ENCODE measurements at regions not wholly inside any gene's neighbourhood (a gene's known extent, or its start where the extent isn't known, plus 50 kb on each side); places are given as distances from the start of the nearest gene placed in this dataset.

DNA sequence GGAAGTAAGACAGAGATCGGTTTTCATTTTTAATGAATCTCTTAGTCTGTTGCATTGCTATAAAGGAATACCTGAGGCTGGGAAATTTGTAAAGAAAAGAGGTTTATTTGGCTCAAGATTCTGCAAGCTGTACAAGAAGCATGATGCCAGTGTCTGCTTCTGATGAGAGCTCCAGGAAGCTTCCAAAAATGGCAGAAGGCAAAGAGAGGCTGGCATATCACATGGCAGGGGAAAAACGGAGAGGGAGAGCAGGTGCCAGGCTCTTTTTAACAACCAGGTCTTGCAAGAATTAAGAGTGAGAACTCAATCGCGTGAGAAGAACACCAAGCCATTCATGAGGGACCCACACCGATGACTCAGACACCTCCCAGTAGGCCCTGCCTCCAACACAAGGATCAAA lies 125.0 kb upstream of the THSD7A start:
- H3K27ac ChIP-seq = no peak overlapping the region
- H3K27me3 ChIP-seq (ENCODE audit: control insufficient read depth, insufficient read depth, low read length) = no peaks in the 10 kb centered on the region
- no peak for TF ChIP-seq CTCF (IDR thresholded peaks at IDR 0.05)
- H3K79me2 ChIP-seq = no peaks in the 10 kb centered on the region
- H3K4me2 ChIP-seq (ENCODE audit: low read length) = no peak overlapping the region
- no peak overlapping the region for H2AFZ ChIP-seq
- H3K9me3 ChIP-seq (ENCODE audit: control insufficient read depth, low read length) = no peaks in the 10 kb centered on the region
- H3K4me3 ChIP-seq (ENCODE audit: low read depth, low read length) = no peak overlapping the region
- no peaks in the 10 kb centered on the region for H3K4me1 ChIP-seq
- no peaks in the 10 kb centered on the region for H3K36me3 ChIP-seq (ENCODE audit: control insufficient read depth, insufficient read depth, low read length)
- no peak overlapping the region for H3K9ac ChIP-seq

- no peaks in the 10 kb centered on the region for H3K27me3 ChIP-seq (ENCODE audit: control insufficient read depth, insufficient read depth, low read length)
- no peaks in the 10 kb centered on the region for H3K79me2 ChIP-seq
- no peak for TF ChIP-seq CTCF (IDR thresholded peaks at IDR 0.05)
- H2AFZ ChIP-seq = no peak overlapping the region
- no peak overlapping the region for H3K4me3 ChIP-seq (ENCODE audit: low read depth, low read length)
- H3K9me3 ChIP-seq (ENCODE audit: control insufficient read depth, low read length) = no peaks in the 10 kb centered on the region
- H3K4me1 ChIP-seq = no peaks in the 10 kb centered on the region
- H3K27ac ChIP-seq = no peak overlapping the region
- no peak overlapping the region for H3K9ac ChIP-seq
- no peaks in the 10 kb centered on the region for H3K36me3 ChIP-seq (ENCODE audit: control insufficient read depth, insufficient read depth, low read length)
- H3K4me2 ChIP-seq (ENCODE audit: low read length) = no peak overlapping the region
Observed at GRCh38 chr7:11957956-11958355, 126.0 kb upstream of the THSD7A start.

DNA sequence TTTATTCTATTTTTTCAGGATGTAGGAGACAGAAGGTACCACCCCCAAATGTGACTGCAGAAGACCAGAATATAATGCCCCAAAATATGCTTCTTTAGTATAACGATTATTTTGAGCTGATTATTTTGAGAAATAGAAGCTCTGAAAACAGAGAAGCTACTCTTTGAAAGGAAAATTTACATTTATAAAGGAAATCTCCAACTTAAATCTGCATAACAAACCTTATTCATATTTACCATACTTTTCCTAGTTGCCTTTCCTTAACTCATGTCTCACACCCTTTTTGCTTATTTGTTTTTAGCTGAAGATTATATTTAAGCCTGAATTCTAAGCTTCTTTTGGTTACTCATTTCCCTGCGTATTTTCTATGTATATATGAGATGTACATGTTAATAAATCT lies 127.1 kb upstream of the THSD7A start:
- TF ChIP-seq CTCF (IDR thresholded peaks at IDR 0.05) = no peak

DNA sequence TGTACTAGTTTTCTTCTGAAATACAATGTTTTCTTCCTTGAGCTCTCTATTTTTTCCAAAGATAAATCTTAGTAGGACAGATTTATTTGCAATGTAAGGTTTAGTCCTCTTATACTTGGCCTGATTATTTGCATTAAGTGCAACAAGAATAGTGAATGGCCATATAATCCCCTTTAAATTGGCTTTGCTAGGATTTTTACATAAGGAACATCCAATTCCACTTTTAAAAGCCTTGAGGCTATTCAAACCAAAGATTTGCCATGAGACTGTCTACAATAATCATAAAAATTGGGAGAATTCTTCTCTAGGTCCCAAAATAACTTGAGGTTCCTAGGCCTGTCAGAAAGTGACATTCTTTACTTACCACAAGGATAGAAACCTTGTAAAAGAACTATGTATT lies 128.6 kb upstream of the THSD7A start:
- H3K4me3 ChIP-seq (ENCODE audit: low read depth, low read length) = no peak overlapping the region
- H3K79me2 ChIP-seq = no peaks in the 10 kb centered on the region
- no peak overlapping the region for H2AFZ ChIP-seq
- H3K9ac ChIP-seq = no peak overlapping the region
- no peaks in the 10 kb centered on the region for H3K9me3 ChIP-seq (ENCODE audit: control insufficient read depth, low read length)
- no peaks in the 10 kb centered on the region for H3K36me3 ChIP-seq (ENCODE audit: control insufficient read depth, insufficient read depth, low read length)
- H3K4me2 ChIP-seq (ENCODE audit: low read length) = no peak overlapping the region
- H3K4me1 ChIP-seq = no peaks in the 10 kb centered on the region
- no peaks in the 10 kb centered on the region for H3K27me3 ChIP-seq (ENCODE audit: control insufficient read depth, insufficient read depth, low read length)
- H3K27ac ChIP-seq = no peak overlapping the region
- TF ChIP-seq CTCF (IDR thresholded peaks at IDR 0.05) = no peak

More for the DNA sequence above, 127.1 kb upstream of the THSD7A start:
- H3K9me3 ChIP-seq (ENCODE audit: control insufficient read depth, low read length) = no peaks in the 10 kb centered on the region
- no peaks in the 10 kb centered on the region for H3K79me2 ChIP-seq
- H3K4me3 ChIP-seq (ENCODE audit: low read depth, low read length) = no peak overlapping the region
- no peak overlapping the region for H3K4me2 ChIP-seq (ENCODE audit: low read length)
- H2AFZ ChIP-seq = no peak overlapping the region
- no peaks in the 10 kb centered on the region for H3K4me1 ChIP-seq
- no peak overlapping the region for H3K27ac ChIP-seq
- H3K27me3 ChIP-seq (ENCODE audit: control insufficient read depth, insufficient read depth, low read length) = no peaks in the 10 kb centered on the region
- no peaks in the 10 kb centered on the region for H3K36me3 ChIP-seq (ENCODE audit: control insufficient read depth, insufficient read depth, low read length)
- H3K9ac ChIP-seq = no peak overlapping the region

- Histone ChIP-seq H3K27ac (no peak overlapping the region), H3K79me2 (no peaks in the 10 kb centered on the region), H3K4me1 (no peaks in the 10 kb centered on the region), H2AFZ (no peak overlapping the region), H3K36me3 (ENCODE audit: control insufficient read depth, insufficient read depth, low read length) (no peaks in the 10 kb centered on the region), H3K4me2 (ENCODE audit: low read length) (no peak overlapping the region), H3K9me3 (ENCODE audit: control insufficient read depth, low read length) (no peaks in the 10 kb centered on the region), H3K27me3 (ENCODE audit: control insufficient read depth, insufficient read depth, low read length) (no peaks in the 10 kb centered on the region), H3K4me3 (ENCODE audit: low read depth, low read length) (no peak overlapping the region), H3K9ac (no peak overlapping the region)
- no peak for TF ChIP-seq CTCF (IDR thresholded peaks at IDR 0.05)
Observed at GRCh38 chr7:11969643-11970042, 137.6 kb upstream of the THSD7A start.

Data from parathyroid adenoma (tissue), 2 donors.